Prostate gland (tissue), 2 donors: ENCODE measurements at regions not wholly inside any gene's neighbourhood (a gene's known extent, or its start where the extent isn't known, plus 50 kb on each side); places are given as distances from the start of the nearest gene placed in this dataset.

Experiments
- DNase-seq: peaks from one replicate; pipeline ENCODE4 v3.0.0-alpha.2; 2019; ENCODE audit warnings: low spot score
- H3K27ac ChIP-seq, 2 donors: fragments of 200-600 bp; sonication (generic); 2 replicates each; pipeline ENCODE4 v1.5.1; 2017 to 2019
- H3K27me3 ChIP-seq: fragments of 200-600 bp; sonication (generic); replicated peaks from 2 replicates; pipeline ENCODE4 v1.5.1; 2019; ENCODE audit not compliant: insufficient read depth
- H3K36me3 ChIP-seq, 2 donors: fragments of 200-600 bp; sonication (generic); 1 replicate in 1 of 2; 2 replicates in 1 of 2; pipeline versions ENCODE4 v1.5.1 to v1.8.1; 2017 to 2019
- H3K4me1 ChIP-seq: fragments of 200-600 bp; sonication (generic); replicated peaks from 2 replicates; pipeline ENCODE4 v1.5.1; 2019
- H3K4me3 ChIP-seq, 2 donors: fragments of 200-600 bp; sonication (generic); 2 replicates each; pipeline ENCODE4 v1.5.1; 2017 to 2019
- H3K9me3 ChIP-seq: fragments of 200-600 bp; sonication (generic); 2 replicates; pipeline ENCODE4 v1.5.1; 2017
- CTCF ChIP-seq, 4 experiments: fragments of 200-600 bp in 2 of 4; fragments of 450-650 bp in 2 of 4; sonication (generic) in 2 of 4; IDR thresholded peaks; 1 replicate in 3 of 4; 2 replicates in 1 of 4; pipeline ENCODE4 v1.5.1; 2016 to 2019; ENCODE audit warnings: antibody characterized with exemption in 4 of 4, mild to moderate bottlenecking in 2 of 4, moderate library complexity in 2 of 4
- POLR2A ChIP-seq: fragments of 450-650 bp; IDR thresholded peaks from one replicate; pipeline ENCODE4 v1.6.1; 2016; ENCODE audit warnings: antibody characterized with exemption, mild to moderate bottlenecking
- POLR2AphosphoS5 ChIP-seq: sonication (generic); formaldehyde crosslinking; IDR thresholded peaks from one replicate; pipeline ENCODE4 v1.6.1; 2017; ENCODE audit warnings: antibody characterized with exemption
- WGBS: methylation state at CpG from one replicate; pipeline ENCODE4 v1.1.5; 2018; 5-methylcytosine and 5-hydroxymethylcytosine counted together
- intact Hi-C: fragments of 100-400 bp; cut with DNase I; formaldehyde crosslinking; loops from one replicate; pipeline ENCODE4 v1.14.2; 2022

GRCh38 chr13:103168901-103169508 lies 102.8 kb upstream of the SLC10A2 start:
- TF ChIP-seq POLR2A (no peak), CTCF (IDR thresholded peaks at IDR 0.05) (no peak), POLR2AphosphoS5 (no peak)
- no peaks in the 10 kb centered on the region for H3K36me3 ChIP-seq
- WGBS, result 93% methylated on average over 16 of the region's 16 CpGs
- no peak for DNase-seq
- H3K27ac ChIP-seq, result no peak overlapping the region
- no peaks in the 10 kb centered on the region for H3K27me3 ChIP-seq
- H3K4me1 ChIP-seq, result no peaks in the 10 kb centered on the region
- H3K9me3 ChIP-seq, result no peaks in the 10 kb centered on the region
- intact Hi-C loops, result no loop called here
- no peak overlapping the region for H3K4me3 ChIP-seq

GRCh38 chr13:103164251-103164650 lies 98.0 kb upstream of the SLC10A2 start:
- no peak for DNase-seq
- 79% methylated on average over 1 of the region's 1 CpG for WGBS
- no peaks in the 10 kb centered on the region for H3K36me3 ChIP-seq
- intact Hi-C loops, result no loop called here
- H3K9me3 ChIP-seq, result no peaks in the 10 kb centered on the region
- H3K4me3 ChIP-seq, result no peak overlapping the region
- no peaks in the 10 kb centered on the region for H3K4me1 ChIP-seq
- TF ChIP-seq CTCF (IDR thresholded peaks at IDR 0.05), result no peak
- no peak for TF ChIP-seq POLR2AphosphoS5
- TF ChIP-seq POLR2A, result no peak
- H3K27me3 ChIP-seq, result no peaks in the 10 kb centered on the region
- no peak overlapping the region for H3K27ac ChIP-seq

GRCh38 chr13:103161476-103161875 lies 95.3 kb upstream of the SLC10A2 start:
- no peak overlapping the region for H3K27ac ChIP-seq
- no peaks in the 10 kb centered on the region for H3K36me3 ChIP-seq
- no peak overlapping the region for H3K4me3 ChIP-seq
- intact Hi-C loops, result no loop called here
- no peak for DNase-seq
- H3K4me1 ChIP-seq, result no peaks in the 10 kb centered on the region
- no peaks in the 10 kb centered on the region for H3K27me3 ChIP-seq
- TF ChIP-seq CTCF (IDR thresholded peaks at IDR 0.05), result no peak
- no peaks in the 10 kb centered on the region for H3K9me3 ChIP-seq
- 80% methylated on average over 3 of the region's 3 CpGs for WGBS

GRCh38 chr13:103157434-103158145 lies 91.4 kb upstream of the SLC10A2 start:
- DNase-seq, result no peak
- Histone ChIP-seq H3K4me1 (no peaks in the 10 kb centered on the region), H3K9me3 (no peaks in the 10 kb centered on the region), H3K27ac (no peak overlapping the region), H3K36me3 (no peaks in the 10 kb centered on the region), H3K27me3 (no peaks in the 10 kb centered on the region), H3K4me3 (no peak overlapping the region)
- WGBS, result 44% methylated on average over 2 of the region's 2 CpGs
- intact Hi-C loops, result no loop called here
- TF ChIP-seq POLR2AphosphoS5, result no peak
- TF ChIP-seq CTCF (IDR thresholded peaks at IDR 0.05), result no peak
- TF ChIP-seq POLR2A, result no peak

GRCh38 chr13:103157016-103157415 lies 90.8 kb upstream of the SLC10A2 start:
- H3K4me3 ChIP-seq, result no peak overlapping the region
- intact Hi-C loops, result no loop called here
- no peaks in the 10 kb centered on the region for H3K36me3 ChIP-seq
- no peaks in the 10 kb centered on the region for H3K9me3 ChIP-seq
- WGBS, result 57% methylated on average over 3 of the region's 3 CpGs
- no peaks in the 10 kb centered on the region for H3K27me3 ChIP-seq
- no peak overlapping the region for H3K27ac ChIP-seq
- TF ChIP-seq CTCF (IDR thresholded peaks at IDR 0.05) (no peak), POLR2AphosphoS5 (no peak), POLR2A (no peak)
- no peaks in the 10 kb centered on the region for H3K4me1 ChIP-seq
- no peak for DNase-seq
